ENCODE measurements at regions not wholly inside any gene's neighbourhood (a gene's known extent, or its start where the extent isn't known, plus 50 kb on each side); places are given as distances from the start of the nearest gene placed in this dataset.

DNA sequence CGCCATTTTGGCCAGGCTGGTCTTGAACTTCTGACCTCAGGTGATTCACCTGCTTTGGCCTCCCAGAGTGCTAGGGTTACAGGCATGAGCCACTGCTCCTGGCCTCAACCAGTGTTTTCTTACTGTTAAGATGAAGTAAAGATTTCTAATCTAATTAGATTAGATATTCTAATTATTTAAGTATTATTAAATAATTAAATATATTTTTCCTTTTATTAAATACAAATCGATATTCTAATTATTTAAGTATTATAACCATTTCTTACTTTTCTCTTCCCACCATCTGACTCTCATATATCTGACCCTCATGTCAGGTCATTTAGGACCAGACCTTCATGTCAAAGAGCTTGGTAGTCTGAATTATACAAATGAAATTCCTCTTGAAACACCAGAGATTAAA lies 1291.9 kb upstream of the EPHA6 start:
- intact Hi-C loops (cut with micrococcal nuclease) = no loop called here

DNA sequence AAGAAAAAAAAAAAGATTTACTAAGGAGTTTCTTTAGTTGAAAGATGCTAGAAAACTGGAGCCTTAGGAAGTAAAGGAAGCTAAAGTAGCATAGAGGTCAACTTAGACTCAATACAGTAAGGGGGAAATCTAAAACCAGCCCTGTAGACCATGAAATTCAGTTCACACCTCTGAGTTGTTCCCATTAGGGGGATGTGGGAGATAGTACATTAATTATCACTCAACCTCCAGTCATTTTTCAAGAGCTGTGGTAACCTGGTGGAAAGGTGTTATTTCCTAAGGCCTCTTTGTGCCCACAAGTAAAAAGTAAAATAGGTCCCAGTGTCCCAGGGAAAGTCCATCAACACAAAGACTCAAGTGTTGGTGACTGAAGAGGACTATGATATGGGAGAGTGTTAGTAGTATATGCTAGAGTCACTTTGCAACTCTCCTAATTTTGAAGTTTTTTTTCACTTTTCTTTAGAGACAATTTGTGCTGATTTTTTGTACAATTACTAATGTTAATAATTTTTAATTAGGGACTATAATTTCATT lies 1274.4 kb upstream of the EPHA6 start:
- intact Hi-C loops (cut with micrococcal nuclease) = no loop called here
- no peak for DNase-seq
- no peaks in the 10 kb centered on the region for H3K27me3 Mint-ChIP-seq (ENCODE audit: low read depth in 2 of 2)

More for the DNA sequence above, 1291.9 kb upstream of the EPHA6 start:
- H3K36me3 ChIP-seq (ENCODE audit: control insufficient read depth, insufficient read depth, low read length) = no peaks in the 10 kb centered on the region
- no peaks in the 10 kb centered on the region for H3K27me3 Mint-ChIP-seq (ENCODE audit: low read depth in 2 of 2)
- 80% methylated on average over 1 of the region's 2 CpGs for WGBS (ENCODE audit: insufficient coverage)
- no peak overlapping the region for H3K27ac ChIP-seq (ENCODE audit: low read length)
- H3K27ac Mint-ChIP-seq = no peak overlapping the region
- peaks cover 4 to 7% of the 10 kb centered on the region in 2 donors for H3K9me3 Mint-ChIP-seq
- H3K4me3 Mint-ChIP-seq = no peak overlapping the region
- DNase-seq (no peak), ATAC-seq (no peak)
- H3K4me1 Mint-ChIP-seq = no peaks in the 10 kb centered on the region
- H3K4me1 ChIP-seq (ENCODE audit: control insufficient read depth, insufficient read depth, low read length) = no peaks in the 10 kb centered on the region
- no peaks in the 10 kb centered on the region for H3K36me3 Mint-ChIP-seq
- no peak overlapping the region for H3K4me3 ChIP-seq (ENCODE audit: low read length)
- H3K9me3 ChIP-seq (ENCODE audit: control insufficient read depth, insufficient read depth, low read length) = no peaks in the 10 kb centered on the region
- TF ChIP-seq CTCF (IDR thresholded peaks at IDR 0.05) = no peak
- no peaks in the 10 kb centered on the region for H3K27me3 ChIP-seq (ENCODE audit: control insufficient read depth, insufficient read depth, low read length)

GRCh38 chr3:95565502-95565901 lies 1248.9 kb upstream of the EPHA6 start:
- no CpG with 5 or more reads among the region's 1 CpG for WGBS (ENCODE audit: insufficient coverage)
- TF ChIP-seq CTCF (IDR thresholded peaks at IDR 0.05) = no peak
- Histone ChIP-seq H3K9me3 (ENCODE audit: control insufficient read depth, insufficient read depth, low read length) (peaks cover 3% of the 10 kb centered on the region), H3K27ac (ENCODE audit: low read length) (no peak overlapping the region), H3K4me3 (ENCODE audit: low read length) (no peak overlapping the region), H3K27me3 (ENCODE audit: control insufficient read depth, insufficient read depth, low read length) (no peaks in the 10 kb centered on the region), H3K36me3 (ENCODE audit: control insufficient read depth, insufficient read depth, low read length) (no peaks in the 10 kb centered on the region), H3K4me1 (ENCODE audit: control insufficient read depth, insufficient read depth, low read length) (no peaks in the 10 kb centered on the region)
- no peak for ATAC-seq
- intact Hi-C loops (cut with micrococcal nuclease) = no loop called here
- no peaks in the 10 kb centered on the region for H3K4me1 Mint-ChIP-seq
- peaks cover 15% of the 10 kb centered on the region for H3K36me3 Mint-ChIP-seq
- DNase-seq = no peak
- no peak overlapping the region for H3K4me3 Mint-ChIP-seq
- no peaks in the 10 kb centered on the region for H3K27me3 Mint-ChIP-seq (ENCODE audit: low read depth in 2 of 2)
- peaks cover 7 to 20% of the 10 kb centered on the region in 2 donors for H3K9me3 Mint-ChIP-seq
- H3K27ac Mint-ChIP-seq = no peak overlapping the region

More for the DNA sequence above, 1274.4 kb upstream of the EPHA6 start:
- TF ChIP-seq CTCF (IDR thresholded peaks at IDR 0.05) = no peak
- no peak overlapping the region for H3K4me3 ChIP-seq (ENCODE audit: low read length)
- H3K27me3 ChIP-seq (ENCODE audit: control insufficient read depth, insufficient read depth, low read length) = no peaks in the 10 kb centered on the region
- H3K4me1 ChIP-seq (ENCODE audit: control insufficient read depth, insufficient read depth, low read length) = no peaks in the 10 kb centered on the region
- Mint-ChIP-seq H3K4me3 (no peak overlapping the region), H3K36me3 (no peaks in the 10 kb centered on the region), H3K4me1 (no peaks in the 10 kb centered on the region), H3K27ac (no peak overlapping the region), H3K9me3 (peaks cover 7 to 20% of the 10 kb centered on the region in 2 donors)
- no peaks in the 10 kb centered on the region for H3K9me3 ChIP-seq (ENCODE audit: control insufficient read depth, insufficient read depth, low read length)
- ATAC-seq = no peak
- no peaks in the 10 kb centered on the region for H3K36me3 ChIP-seq (ENCODE audit: control insufficient read depth, insufficient read depth, low read length)
- H3K27ac ChIP-seq (ENCODE audit: low read length) = no peak overlapping the region

DNA sequence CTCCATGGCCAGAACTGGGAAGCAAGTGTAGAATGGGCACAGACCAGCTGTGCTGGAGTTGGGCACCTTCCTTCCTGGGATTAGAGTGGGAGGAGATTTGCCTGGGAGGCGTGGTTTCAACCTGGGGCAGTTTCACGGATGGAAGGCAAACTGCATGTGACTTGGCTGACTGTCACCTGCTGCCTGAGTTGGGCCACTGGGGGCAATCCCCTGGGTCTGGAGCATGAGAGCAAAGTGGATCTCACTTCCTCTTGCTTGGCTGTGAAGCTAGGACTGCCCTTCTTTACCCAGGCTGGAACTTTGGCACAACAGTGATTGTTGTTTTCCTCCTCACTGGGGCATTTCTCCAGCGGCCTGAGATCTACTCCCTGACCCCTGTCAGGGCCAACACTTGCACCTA lies 1247.0 kb upstream of the EPHA6 start:
- Mint-ChIP-seq H3K36me3 (peaks cover 15% of the 10 kb centered on the region), H3K4me3 (no peak overlapping the region), H3K27ac (no peak overlapping the region), H3K4me1 (no peaks in the 10 kb centered on the region), H3K9me3 (peaks cover 14 to 23% of the 10 kb centered on the region in 2 donors), H3K27me3 (ENCODE audit: low read depth in 2 of 2) (no peaks in the 10 kb centered on the region)
- Histone ChIP-seq H3K27ac (ENCODE audit: low read length) (no peak overlapping the region), H3K9me3 (ENCODE audit: control insufficient read depth, insufficient read depth, low read length) (peaks cover 3% of the 10 kb centered on the region), H3K4me3 (ENCODE audit: low read length) (no peak overlapping the region), H3K27me3 (ENCODE audit: control insufficient read depth, insufficient read depth, low read length) (no peaks in the 10 kb centered on the region), H3K4me1 (ENCODE audit: control insufficient read depth, insufficient read depth, low read length) (no peaks in the 10 kb centered on the region), H3K36me3 (ENCODE audit: control insufficient read depth, insufficient read depth, low read length) (no peaks in the 10 kb centered on the region)
- no peak for ATAC-seq
- no peak for TF ChIP-seq CTCF (IDR thresholded peaks at IDR 0.05)
- DNase-seq = no peak
- intact Hi-C loops (cut with micrococcal nuclease) = no loop called here
- 77% methylated on average over 3 of the region's 3 CpGs for WGBS (ENCODE audit: insufficient coverage)

Measured in natural killer cell (primary cell).